Endothelial cell of umbilical vein (primary cell): ENCODE measurements at regions not wholly inside any gene's neighbourhood (a gene's known extent, or its start where the extent isn't known, plus 50 kb on each side); places are given as distances from the start of the nearest gene placed in this dataset.

ENCODE experiments used
- BruUV-seq: library from RNA; stranded (reverse); fragments of 400-500 nt; replicated peaks from 2 replicates; lab custom pipeline; 2021; lab: Mats Ljungman, UMichigan
- CTCF ChIA-PET: fragments of 300-600, 350-600 bp; sonication (Branson Sonifier 250); formaldehyde crosslinking; loops from one replicate; lab custom pipeline; 2021; ENCODE audit warnings: antibody characterized with exemption, inconsistent platforms; lab: Charles Lee
- POLR2A ChIA-PET: fragments of 300-600, 350-600 bp; sonication (Branson Sonifier 250); formaldehyde crosslinking; loops from one replicate; lab custom pipeline; 2021; ENCODE audit warnings: antibody characterized with exemption, inconsistent platforms; lab: Charles Lee
- DNase-seq: peaks from one replicate; pipeline ENCODE4 v3.0.0-alpha.2; 2011; ENCODE audit warnings: low read depth, low spot score
- FAIRE-seq: peaks from 2 replicates; lab custom pipeline; 2011; peaks lifted over from hg19 to GRCh38; lab: Jason Lieb, UNC
- H2AFZ ChIP-seq: 2 replicates; pipeline ENCODE4 v1.6.0; 2012; ENCODE audit warnings: low read depth, low read length, control low read depth, inconsistent platforms
- H3K27ac ChIP-seq: 2 replicates; pipeline ENCODE4 v1.5.1; 2011; ENCODE audit warnings: low read depth, mild to moderate bottlenecking, control low read depth, low read length, moderate library complexity; ENCODE audit not compliant: insufficient read depth
- H3K27me3 ChIP-seq, 2 experiments: 2 replicates each; pipeline versions ENCODE4 v1.6.0 to v1.6.1; 2011; ENCODE audit warnings: low read length in 2 of 2, mixed read lengths in 1 of 2; ENCODE audit not compliant: control insufficient read depth in 2 of 2, insufficient read depth in 2 of 2
- H3K36me3 ChIP-seq, 2 experiments: 2 replicates in 1 of 2; 3 replicates in 1 of 2; pipeline ENCODE4 v1.5.1; 2011; ENCODE audit warnings: low read length in 2 of 2, mild to moderate bottlenecking in 1 of 2, moderate library complexity in 1 of 2; ENCODE audit not compliant: control insufficient read depth in 2 of 2, insufficient read depth in 2 of 2; ENCODE audit errors: extremely low read depth in 1 of 2
- H3K4me1 ChIP-seq: 3 replicates; pipeline ENCODE4 v1.5.1; 2011; ENCODE audit warnings: mild to moderate bottlenecking, low read length; ENCODE audit not compliant: control insufficient read depth, insufficient read depth; ENCODE audit errors: extremely low read depth
- H3K4me2 ChIP-seq: 2 replicates; pipeline ENCODE4 v1.6.1; 2011; ENCODE audit warnings: low read length, control low read depth, mixed read lengths; ENCODE audit not compliant: insufficient read depth
- H3K4me3 ChIP-seq, 3 experiments: fragments of 200-600 bp in 1 of 3; sonication (generic), shearing (Covaris generic) in 1 of 3; replicated peaks in 1 of 3; 2 replicates each; pipeline ENCODE4 v1.5.1; 2011 to 2016; ENCODE audit warnings: control low read depth in 3 of 3, low read length in 3 of 3, mild to moderate bottlenecking in 2 of 3, inconsistent platforms in 1 of 3, low read depth in 1 of 3, moderate library complexity in 1 of 3; ENCODE audit not compliant: insufficient read depth in 1 of 3
- H3K79me2 ChIP-seq: 2 replicates; pipeline ENCODE4 v1.6.0; 2012; ENCODE audit warnings: low read length, inconsistent platforms; ENCODE audit not compliant: control insufficient read depth, insufficient read depth
- H3K9ac ChIP-seq: replicated peaks from 2 replicates; pipeline ENCODE3; 2011; ENCODE audit warnings: low read length, control low read depth; ENCODE audit not compliant: insufficient read depth; ENCODE audit errors: extremely low read depth
- H3K9me1 ChIP-seq: replicated peaks from 3 replicates; pipeline ENCODE4 v1.6.0; 2011; ENCODE audit warnings: mild to moderate bottlenecking, low read length; ENCODE audit not compliant: control insufficient read depth, insufficient read depth; ENCODE audit errors: extremely low read depth
- H3K9me3 ChIP-seq: replicated peaks from 2 replicates; pipeline ENCODE4 v1.5.1; 2012; ENCODE audit warnings: low read length, inconsistent platforms; ENCODE audit not compliant: control insufficient read depth, insufficient read depth
- H4K20me1 ChIP-seq: replicated peaks from 2 replicates; pipeline ENCODE3; 2011; ENCODE audit warnings: mild to moderate bottlenecking, low read length; ENCODE audit not compliant: control insufficient read depth, insufficient read depth; ENCODE audit errors: extremely low read depth
- EZH2 ChIP-seq: IDR thresholded peaks from 2 replicates; pipeline ENCODE4 v1.6.1; 2012; ENCODE audit warnings: borderline replicate concordance, low read depth, mild to moderate bottlenecking, moderate library complexity, low read length, inconsistent platforms; ENCODE audit not compliant: severe bottlenecking
- GATA2 ChIP-seq: IDR thresholded peaks from 2 replicates; pipeline ENCODE4 v1.7.0; 2011; ENCODE audit warnings: low read depth, mild to moderate bottlenecking, moderate library complexity, mixed read lengths, low read length; ENCODE audit not compliant: insufficient read length, insufficient read depth
- JUN ChIP-seq: IDR thresholded peaks from 2 replicates; pipeline ENCODE4 v1.6.1; 2011; ENCODE audit warnings: borderline replicate concordance, low read depth; ENCODE audit not compliant: insufficient read length, insufficient read depth
- MYC ChIP-seq: IDR thresholded peaks from one replicate; pipeline ENCODE4 v1.6.1; 2011; ENCODE audit warnings: mild to moderate bottlenecking, low read depth, low read length
- POLR2A ChIP-seq: IDR thresholded peaks from 2 replicates; pipeline ENCODE4 v1.6.1; 2012; ENCODE audit warnings: low read depth, mild to moderate bottlenecking, control low read depth, low read length
- POLR2AphosphoS5 ChIP-seq: IDR thresholded peaks from 2 replicates; pipeline ENCODE4 v1.6.1; 2012; ENCODE audit warnings: low read depth, mild to moderate bottlenecking, control low read depth, low read length, moderate library complexity; ENCODE audit not compliant: insufficient read depth
- dilution Hi-C: fragments of 300-500 bp; cut with MboI; formaldehyde crosslinking; loops from one replicate; pipeline ENCODE4 v1.15.0; 2019; ENCODE audit warnings: low sequenced_read_pairs; ENCODE audit not compliant: extremely low pct_ligation_motif_present
- intact Hi-C: fragments of 100-400 bp; cut with micrococcal nuclease; formaldehyde crosslinking; loops from one replicate; pipeline ENCODE4 v1.10.0; 2022
- TF ChIP-seq, protein P1 (sequence below), 2 donors: IDR thresholded peaks; 1 replicate in 1 of 2; 2 replicates in 1 of 2; pipeline ENCODE4 v1.5.1; 2011; ENCODE audit warnings: low read length in 2 of 2, mild to moderate bottlenecking in 2 of 2, moderate library complexity in 2 of 2, control low read depth in 1 of 2, inconsistent platforms in 1 of 2, low read depth in 1 of 2; ENCODE audit not compliant: insufficient read depth in 1 of 2; ENCODE audit errors: extremely low read depth in 1 of 2
- TF ChIP-seq, protein P2 (sequence below): IDR thresholded peaks from 2 replicates; pipeline ENCODE4 v1.6.1; 2011; ENCODE audit not compliant: insufficient read depth, insufficient read length

GRCh38 chr7:9023675-9024294 lies 590.4 kb downstream of the NXPH1 start:
- no peaks in the 10 kb centered on the region for H3K4me1 ChIP-seq
- H3K9ac ChIP-seq, result no peak overlapping the region
- POLR2A ChIA-PET, result no interaction called here
- no peaks in the 10 kb centered on the region for H4K20me1 ChIP-seq
- peaks cover 2% of the 10 kb centered on the region for H3K9me3 ChIP-seq
- TF ChIP-seq, protein P1, sequence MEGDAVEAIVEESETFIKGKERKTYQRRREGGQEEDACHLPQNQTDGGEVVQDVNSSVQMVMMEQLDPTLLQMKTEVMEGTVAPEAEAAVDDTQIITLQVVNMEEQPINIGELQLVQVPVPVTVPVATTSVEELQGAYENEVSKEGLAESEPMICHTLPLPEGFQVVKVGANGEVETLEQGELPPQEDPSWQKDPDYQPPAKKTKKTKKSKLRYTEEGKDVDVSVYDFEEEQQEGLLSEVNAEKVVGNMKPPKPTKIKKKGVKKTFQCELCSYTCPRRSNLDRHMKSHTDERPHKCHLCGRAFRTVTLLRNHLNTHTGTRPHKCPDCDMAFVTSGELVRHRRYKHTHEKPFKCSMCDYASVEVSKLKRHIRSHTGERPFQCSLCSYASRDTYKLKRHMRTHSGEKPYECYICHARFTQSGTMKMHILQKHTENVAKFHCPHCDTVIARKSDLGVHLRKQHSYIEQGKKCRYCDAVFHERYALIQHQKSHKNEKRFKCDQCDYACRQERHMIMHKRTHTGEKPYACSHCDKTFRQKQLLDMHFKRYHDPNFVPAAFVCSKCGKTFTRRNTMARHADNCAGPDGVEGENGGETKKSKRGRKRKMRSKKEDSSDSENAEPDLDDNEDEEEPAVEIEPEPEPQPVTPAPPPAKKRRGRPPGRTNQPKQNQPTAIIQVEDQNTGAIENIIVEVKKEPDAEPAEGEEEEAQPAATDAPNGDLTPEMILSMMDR (IDR thresholded peaks at IDR 0.05; ENCODE audit: extremely low read depth in 1 of 2, insufficient read depth in 1 of 2, low read depth in 1 of 2, low read length in 2 of 2), result no peak
- TF ChIP-seq MYC (no peak), EZH2 (no peak), JUN (no peak), POLR2AphosphoS5 (no peak), POLR2A (no peak)
- intact Hi-C loops, result no loop called here
- H3K9me1 ChIP-seq, result no peaks in the 10 kb centered on the region
- DNase-seq (no peak), FAIRE-seq (no peak)
- CTCF ChIA-PET, result no interaction called here
- no peaks in the 10 kb centered on the region for H3K36me3 ChIP-seq
- H2AFZ ChIP-seq, result no peak overlapping the region
- H3K27ac ChIP-seq, result no peak overlapping the region
- no peaks in the 10 kb centered on the region for H3K79me2 ChIP-seq
- no peaks in the 10 kb centered on the region for H3K27me3 ChIP-seq
- BruUV-seq, result no TSS peak
- no peak overlapping the region for H3K4me3 ChIP-seq
- no peak overlapping the region for H3K4me2 ChIP-seq
- dilution Hi-C loops, result no loop called here

GRCh38 chr7:9026121-9026520 lies 592.7 kb downstream of the NXPH1 start:
- TF ChIP-seq MYC (no peak), JUN (no peak), POLR2AphosphoS5 (no peak), POLR2A (no peak), GATA2 (no peak), EZH2 (no peak)
- TF ChIP-seq, protein P2, sequence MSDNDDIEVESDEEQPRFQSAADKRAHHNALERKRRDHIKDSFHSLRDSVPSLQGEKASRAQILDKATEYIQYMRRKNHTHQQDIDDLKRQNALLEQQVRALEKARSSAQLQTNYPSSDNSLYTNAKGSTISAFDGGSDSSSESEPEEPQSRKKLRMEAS, result no peak
- TF ChIP-seq, protein P1 (IDR thresholded peaks at IDR 0.05; ENCODE audit: extremely low read depth in 1 of 2, insufficient read depth in 1 of 2, low read depth in 1 of 2, low read length in 2 of 2), result no peak

More at GRCh38 chr7:9026121-9026520, 592.7 kb downstream of the NXPH1 start:
- no peak for FAIRE-seq
- Histone ChIP-seq H3K27ac (no peak overlapping the region), H3K9ac (no peak overlapping the region), H3K79me2 (no peaks in the 10 kb centered on the region), H3K36me3 (no peaks in the 10 kb centered on the region), H3K27me3 (no peaks in the 10 kb centered on the region), H3K4me1 (no peaks in the 10 kb centered on the region), H3K4me2 (no peak overlapping the region), H3K9me1 (no peaks in the 10 kb centered on the region), H3K9me3 (peaks cover 2% of the 10 kb centered on the region), H3K4me3 (no peak overlapping the region), H2AFZ (no peak overlapping the region), H4K20me1 (no peaks in the 10 kb centered on the region)
- ChIA-PET POLR2A (no interaction called here), CTCF (no interaction called here)
- intact Hi-C loops (no loop called here), dilution Hi-C loops (no loop called here)
- DNase-seq, result no peak
- no TSS peak for BruUV-seq
